CD4-positive, alpha-beta memory T cell (primary cell): ENCODE measurements at regions not wholly inside any gene's neighbourhood (a gene's known extent, or its start where the extent isn't known, plus 50 kb on each side); places are given as distances from the start of the nearest gene placed in this dataset.

ENCODE experiments used
- CTCF ChIA-PET: fragments of 350-600 bp; sonication (Branson Sonifier 250); formaldehyde crosslinking; loops from one replicate; lab custom pipeline; 2021; ENCODE audit warnings: inconsistent platforms; ENCODE audit not compliant: partially characterized antibody; lab: Charles Lee
- POLR2A ChIA-PET: fragments of 350-600 bp; sonication (Branson Sonifier 250); formaldehyde crosslinking; loops from one replicate; lab custom pipeline; 2021; ENCODE audit not compliant: partially characterized antibody; lab: Charles Lee
- DNase-seq, 5 donors: peaks; one replicate each; pipeline versions ENCODE4 v3.0.0 to v3.0.0-alpha.2; 2020 to 2022; ENCODE audit warnings: mixed read lengths in 1 of 5
- H3K27ac ChIP-seq: one replicate; pipeline ENCODE4 v1.7.0; 2013; ENCODE audit warnings: low read depth, low read length
- H3K27me3 ChIP-seq: 2 replicates; pipeline ENCODE4 v1.7.0; 2013; ENCODE audit warnings: mild to moderate bottlenecking, low read length, moderate library complexity; ENCODE audit not compliant: insufficient read depth
- H3K36me3 ChIP-seq: 2 replicates; pipeline ENCODE4 v1.7.0; 2013; ENCODE audit warnings: mild to moderate bottlenecking, low read length, moderate library complexity; ENCODE audit not compliant: insufficient read depth
- H3K4me1 ChIP-seq: 2 replicates; pipeline ENCODE4 v1.7.0; 2013; ENCODE audit warnings: mild to moderate bottlenecking, low read length, moderate library complexity; ENCODE audit not compliant: insufficient read depth
- H3K4me3 ChIP-seq, 2 donors: one replicate each; pipeline ENCODE4 v1.7.0; 2013; ENCODE audit warnings: low read length in 2 of 2, mild to moderate bottlenecking in 1 of 2
- H3K9me3 ChIP-seq, 2 donors: one replicate each; pipeline ENCODE4 v1.7.0; 2013; ENCODE audit warnings: low read length in 2 of 2, control low read depth in 1 of 2; ENCODE audit not compliant: control insufficient read depth in 1 of 2
- H3K27ac Mint-ChIP-seq, 7 donors: one replicate each; pipeline ENCODE4 v1.8.0; 2020 to 2021; ENCODE audit warnings: mixed read lengths in 7 of 7, mild to moderate bottlenecking in 6 of 7, inconsistent platforms in 3 of 7, moderate library complexity in 3 of 7
- H3K27me3 Mint-ChIP-seq, 2 donors: one replicate each; pipeline ENCODE4 v1.8.0; 2020 to 2021; ENCODE audit warnings: mixed read lengths in 2 of 2
- H3K36me3 Mint-ChIP-seq, 2 donors: one replicate each; pipeline ENCODE4 v1.8.0; 2020 to 2021; ENCODE audit warnings: mixed read lengths in 2 of 2, inconsistent platforms in 1 of 2, mild to moderate bottlenecking in 1 of 2
- H3K4me1 Mint-ChIP-seq, 4 donors: one replicate each; pipeline ENCODE4 v1.8.0; 2020 to 2021; ENCODE audit warnings: mixed read lengths in 4 of 4, mild to moderate bottlenecking in 1 of 4
- H3K4me3 Mint-ChIP-seq, 8 donors: one replicate each; pipeline ENCODE4 v1.8.0; 2020 to 2021; ENCODE audit warnings: mixed read lengths in 8 of 8, mild to moderate bottlenecking in 7 of 8, moderate library complexity in 6 of 8, inconsistent platforms in 3 of 8
- H3K9me3 Mint-ChIP-seq, 8 donors: one replicate each; pipeline ENCODE4 v1.8.0; 2020 to 2021; ENCODE audit warnings: mixed read lengths in 8 of 8, mild to moderate bottlenecking in 5 of 8, inconsistent platforms in 3 of 8, moderate library complexity in 1 of 8
- intact Hi-C: fragments of 100-400 bp; cut with micrococcal nuclease; formaldehyde crosslinking; loops from one replicate; pipeline ENCODE4 v1.15.1; 2023

GRCh38 chr4:26175905-26176470, 144.8 kb upstream of the RBPJ start:
- DNase-seq = no peak
- H3K27ac Mint-ChIP-seq = peak overlapping the region in 4 of 7 donors; percentile 73 to 80 (median 76)
- ChIA-PET POLR2A (no interaction called here), CTCF (no interaction called here)
- Histone ChIP-seq H3K36me3 (no peaks in the 10 kb centered on the region), H3K4me1 (peaks cover 9% of the 10 kb centered on the region), H3K4me3 (no peak overlapping the region), H3K9me3 (no peaks in the 10 kb centered on the region), H3K27me3 (no peaks in the 10 kb centered on the region), H3K27ac (no peak overlapping the region)
- peaks cover 0 to 19% (median 12%) of the 10 kb centered on the region in 4 donors for H3K4me1 Mint-ChIP-seq
- peak overlapping the region in 1 of 8 donors; percentile 23 for H3K4me3 Mint-ChIP-seq
- no peaks in the 10 kb centered on the region for H3K36me3 Mint-ChIP-seq
- H3K9me3 Mint-ChIP-seq = no peaks in the 10 kb centered on the region
- intact Hi-C loops = loop anchor here (5.0 kb wide), 1 partner anchor 94 kb away; no protein-coding TSS in a partner anchor
- no peaks in the 10 kb centered on the region for H3K27me3 Mint-ChIP-seq

- H3K9me3 Mint-ChIP-seq = no peaks in the 10 kb centered on the region
- H3K27me3 Mint-ChIP-seq = no peaks in the 10 kb centered on the region
- peaks cover 0 to 19% (median 12%) of the 10 kb centered on the region in 4 donors for H3K4me1 Mint-ChIP-seq
- no peak overlapping the region for H3K4me3 ChIP-seq
- no peak for DNase-seq
- intact Hi-C loops = loop anchor here (5.0 kb wide), 1 partner anchor 94 kb away; no protein-coding TSS in a partner anchor
- H3K36me3 Mint-ChIP-seq = no peaks in the 10 kb centered on the region
- CTCF ChIA-PET = no interaction called here
- H3K4me3 Mint-ChIP-seq = no peak overlapping the region
- peaks cover 9% of the 10 kb centered on the region for H3K4me1 ChIP-seq
- peak overlapping the region in 2 of 7 donors; percentile 48 to 65 for H3K27ac Mint-ChIP-seq
- H3K27ac ChIP-seq = no peak overlapping the region
- H3K9me3 ChIP-seq = no peaks in the 10 kb centered on the region
- H3K36me3 ChIP-seq = no peaks in the 10 kb centered on the region
- no peaks in the 10 kb centered on the region for H3K27me3 ChIP-seq
- POLR2A ChIA-PET = no interaction called here
These were observed 144.1 kb upstream of the RBPJ start for GRCh38 chr4:26176598-26177149.

GRCh38 chr4:26178854-26179253, 142.0 kb upstream of the RBPJ start:
- ChIA-PET CTCF (interaction anchor here (0.9 kb wide), 1 partner anchor 91 kb away, joined by 3 read pairs; no protein-coding TSS in a partner anchor), POLR2A (no interaction called here)
- H3K4me1 Mint-ChIP-seq = peaks cover 0 to 19% (median 12%) of the 10 kb centered on the region in 4 donors
- no peak for DNase-seq
- H3K36me3 Mint-ChIP-seq = no peaks in the 10 kb centered on the region
- no peaks in the 10 kb centered on the region for H3K27me3 ChIP-seq
- H3K36me3 ChIP-seq = no peaks in the 10 kb centered on the region
- H3K27me3 Mint-ChIP-seq = no peaks in the 10 kb centered on the region
- intact Hi-C loops = loop anchor here (5.0 kb wide), 1 partner anchor 97 kb away; no protein-coding TSS in a partner anchor
- H3K9me3 Mint-ChIP-seq = no peaks in the 10 kb centered on the region
- H3K4me3 Mint-ChIP-seq = no peak overlapping the region
- no peaks in the 10 kb centered on the region for H3K9me3 ChIP-seq
- peaks cover 9% of the 10 kb centered on the region for H3K4me1 ChIP-seq
- no peak overlapping the region for H3K4me3 ChIP-seq
- H3K27ac ChIP-seq = no peak overlapping the region
- H3K27ac Mint-ChIP-seq = peak overlapping the region in 2 of 7 donors; percentile 34 to 59

GRCh38 chr4:26179316-26179760, 141.5 kb upstream of the RBPJ start:
- no peak for DNase-seq
- no peaks in the 10 kb centered on the region for H3K27me3 Mint-ChIP-seq
- H3K27ac Mint-ChIP-seq = peak overlapping the region in 2 of 7 donors; percentile 34 to 59
- intact Hi-C loops = loop anchor here (5.0 kb wide), 1 partner anchor 97 kb away; no protein-coding TSS in a partner anchor
- peaks cover 0 to 19% (median 9%) of the 10 kb centered on the region in 4 donors for H3K4me1 Mint-ChIP-seq
- H3K36me3 Mint-ChIP-seq = no peaks in the 10 kb centered on the region
- H3K4me3 Mint-ChIP-seq = no peak overlapping the region
- H3K9me3 Mint-ChIP-seq = no peaks in the 10 kb centered on the region
- Histone ChIP-seq H3K27ac (no peak overlapping the region), H3K27me3 (no peaks in the 10 kb centered on the region), H3K4me1 (peaks cover 9% of the 10 kb centered on the region), H3K36me3 (no peaks in the 10 kb centered on the region), H3K4me3 (no peak overlapping the region), H3K9me3 (no peaks in the 10 kb centered on the region)
- POLR2A ChIA-PET = no interaction called here
- CTCF ChIA-PET = interaction anchor here (0.9 kb wide), 1 partner anchor 91 kb away, joined by 3 read pairs; no protein-coding TSS in a partner anchor

- Mint-ChIP-seq H3K4me3 (no peak overlapping the region), H3K4me1 (peaks cover 0 to 9% (median 4%) of the 10 kb centered on the region in 4 donors), H3K36me3 (no peaks in the 10 kb centered on the region), H3K9me3 (no peaks in the 10 kb centered on the region), H3K27me3 (no peaks in the 10 kb centered on the region), H3K27ac (no peak overlapping the region)
- H3K9me3 ChIP-seq = no peaks in the 10 kb centered on the region
- DNase-seq = no peak
- H3K27ac ChIP-seq = no peak overlapping the region
- no peaks in the 10 kb centered on the region for H3K4me1 ChIP-seq
- POLR2A ChIA-PET = no interaction called here
- H3K4me3 ChIP-seq = no peak overlapping the region
- no peaks in the 10 kb centered on the region for H3K36me3 ChIP-seq
- intact Hi-C loops = no loop called here
- no peaks in the 10 kb centered on the region for H3K27me3 ChIP-seq
- CTCF ChIA-PET = interaction anchor here (1.7 kb wide), 1 partner anchor 13 kb away, joined by 6 read pairs; no protein-coding TSS in a partner anchor
These were observed 139.2 kb upstream of the RBPJ start for GRCh38 chr4:26181616-26182015.

GRCh38 chr4:26183017-26183416, 137.8 kb upstream of the RBPJ start:
- POLR2A ChIA-PET = no interaction called here
- CTCF ChIA-PET = interaction anchor here (1.0 to 1.7 kb wide), 2 partner anchors 12 to 30 kb away, joined by 3 to 6 read pairs; no protein-coding TSS in a partner anchor
- no peak for DNase-seq

GRCh38 chr4:26185436-26185835, 135.4 kb upstream of the RBPJ start:
- Histone ChIP-seq H3K27me3 (no peaks in the 10 kb centered on the region), H3K4me3 (no peak overlapping the region), H3K4me1 (no peaks in the 10 kb centered on the region), H3K9me3 (no peaks in the 10 kb centered on the region), H3K27ac (no peak overlapping the region), H3K36me3 (no peaks in the 10 kb centered on the region)
- intact Hi-C loops = no loop called here
- no peaks in the 10 kb centered on the region for H3K9me3 Mint-ChIP-seq
- no peaks in the 10 kb centered on the region for H3K36me3 Mint-ChIP-seq
- no peaks in the 10 kb centered on the region for H3K4me1 Mint-ChIP-seq
- H3K27me3 Mint-ChIP-seq = no peaks in the 10 kb centered on the region
- ChIA-PET CTCF (interaction anchor here (1.7 kb wide), 1 partner anchor 10 kb away, joined by 3 read pairs; no protein-coding TSS in a partner anchor), POLR2A (no interaction called here)
- H3K27ac Mint-ChIP-seq = no peak overlapping the region
- DNase-seq = no peak
- H3K4me3 Mint-ChIP-seq = no peak overlapping the region

More at GRCh38 chr4:26183017-26183416, 137.8 kb upstream of the RBPJ start:
- Histone ChIP-seq H3K4me3 (no peak overlapping the region), H3K27me3 (no peaks in the 10 kb centered on the region), H3K9me3 (no peaks in the 10 kb centered on the region), H3K36me3 (no peaks in the 10 kb centered on the region), H3K4me1 (no peaks in the 10 kb centered on the region), H3K27ac (no peak overlapping the region)
- H3K36me3 Mint-ChIP-seq = no peaks in the 10 kb centered on the region
- H3K4me1 Mint-ChIP-seq = peaks cover 0 to 9% (median 4%) of the 10 kb centered on the region in 4 donors
- intact Hi-C loops = no loop called here
- H3K27ac Mint-ChIP-seq = no peak overlapping the region
- no peaks in the 10 kb centered on the region for H3K27me3 Mint-ChIP-seq
- H3K4me3 Mint-ChIP-seq = no peak overlapping the region
- H3K9me3 Mint-ChIP-seq = no peaks in the 10 kb centered on the region
